ENCODE measurements at regions not wholly inside any gene's neighbourhood (a gene's known extent, or its start where the extent isn't known, plus 50 kb on each side); places are given as distances from the start of the nearest gene placed in this dataset.

- Mint-ChIP-seq H3K4me1 (no peaks in the 10 kb centered on the region), H3K9me3 (peaks cover 0 to 8% (median 0%) of the 10 kb centered on the region in 9 donors), H3K27ac (no peak overlapping the region), H3K27me3 (peaks cover 0 to 30% (median 10%) of the 10 kb centered on the region in 5 donors), H3K36me3 (no peaks in the 10 kb centered on the region), H3K4me3 (no peak overlapping the region)
- POLR2A ChIA-PET: no interaction called here
- ATAC-seq: no peak
- no peak for DNase-seq
These were observed 179.8 kb downstream of the ZPLD1 start for GRCh38 chr3:102614585-102614984.

- POLR2A ChIA-PET: no interaction called here
- H3K27me3 Mint-ChIP-seq: peaks cover 3 to 33% (median 8%) of the 10 kb centered on the region in 5 donors
- no peaks in the 10 kb centered on the region for H3K4me1 Mint-ChIP-seq
- no peak for DNase-seq
- H3K27ac Mint-ChIP-seq: no peak overlapping the region
- no peaks in the 10 kb centered on the region for H3K36me3 Mint-ChIP-seq
- H3K4me3 Mint-ChIP-seq: no peak overlapping the region
- H3K9me3 Mint-ChIP-seq: peaks cover 0 to 5% (median 0%) of the 10 kb centered on the region in 9 donors
- ATAC-seq: no peak
These were observed 182.6 kb downstream of the ZPLD1 start for GRCh38 chr3:102617381-102617780.

DNA sequence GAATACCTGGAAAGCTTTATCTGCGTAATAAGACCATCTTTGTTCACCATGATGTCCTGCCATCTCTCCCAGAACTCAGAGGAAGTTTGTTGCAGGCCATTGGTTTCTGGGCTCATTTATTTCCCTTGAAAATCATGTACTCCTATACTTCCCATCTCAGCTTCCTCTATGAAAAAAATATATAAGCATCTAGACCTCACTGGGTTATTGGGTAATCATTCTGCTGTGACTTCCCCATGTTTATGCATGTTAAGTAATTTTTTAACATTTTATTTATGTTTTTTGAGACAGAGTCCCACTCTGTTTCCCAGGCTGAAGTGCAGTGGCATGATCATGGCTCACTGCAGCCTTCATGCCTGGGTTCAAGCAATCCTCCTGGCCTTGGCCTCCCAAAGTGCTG, 184.5 kb downstream of the ZPLD1 start:
- peaks cover 0 to 5% (median 3%) of the 10 kb centered on the region in 9 donors for H3K9me3 Mint-ChIP-seq
- no peak for ATAC-seq
- H3K27me3 Mint-ChIP-seq: peaks cover 3 to 33% (median 8%) of the 10 kb centered on the region in 5 donors
- H3K4me1 Mint-ChIP-seq: no peaks in the 10 kb centered on the region
- no peak overlapping the region for H3K4me3 Mint-ChIP-seq
- no peak for DNase-seq
- H3K27ac Mint-ChIP-seq: no peak overlapping the region
- POLR2A ChIA-PET: no interaction called here
- no peaks in the 10 kb centered on the region for H3K36me3 Mint-ChIP-seq

DNA sequence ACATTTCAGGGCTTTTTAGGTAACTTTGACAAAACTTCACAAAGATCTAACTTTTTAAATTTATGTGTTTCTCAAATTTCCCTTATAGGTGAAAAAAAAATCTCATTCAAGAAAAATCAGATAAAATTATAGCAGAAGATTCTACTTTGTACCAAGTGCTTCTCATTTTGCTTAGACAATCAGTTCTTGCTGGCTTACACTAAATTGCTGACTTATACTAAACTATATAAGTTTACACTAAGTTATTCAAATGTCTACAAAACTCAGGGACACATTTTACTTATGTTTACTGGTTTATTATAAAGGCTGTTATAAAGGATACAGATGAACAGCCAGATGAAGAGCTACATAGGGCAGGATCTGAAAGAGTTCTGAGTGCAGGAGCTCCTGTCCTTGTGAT, 195.1 kb downstream of the ZPLD1 start:
- Mint-ChIP-seq H3K9me3 (peaks cover 0 to 6% (median 0%) of the 10 kb centered on the region in 9 donors), H3K4me1 (no peaks in the 10 kb centered on the region), H3K36me3 (no peaks in the 10 kb centered on the region), H3K27me3 (peaks cover 0 to 3% (median 0%) of the 10 kb centered on the region in 5 donors), H3K27ac (no peak overlapping the region), H3K4me3 (no peak overlapping the region)
- DNase-seq (no peak), ATAC-seq (no peak)
- POLR2A ChIA-PET: no interaction called here

GRCh38 chr3:102630531-102630930, 195.7 kb downstream of the ZPLD1 start:
- POLR2A ChIA-PET: no interaction called here
- ATAC-seq: no peak
- Mint-ChIP-seq H3K9me3 (peaks cover 0 to 6% (median 0%) of the 10 kb centered on the region in 9 donors), H3K27me3 (peaks cover 0 to 3% (median 0%) of the 10 kb centered on the region in 5 donors), H3K4me1 (no peaks in the 10 kb centered on the region), H3K36me3 (no peaks in the 10 kb centered on the region), H3K27ac (no peak overlapping the region), H3K4me3 (no peak overlapping the region)
- no peak for DNase-seq

DNA sequence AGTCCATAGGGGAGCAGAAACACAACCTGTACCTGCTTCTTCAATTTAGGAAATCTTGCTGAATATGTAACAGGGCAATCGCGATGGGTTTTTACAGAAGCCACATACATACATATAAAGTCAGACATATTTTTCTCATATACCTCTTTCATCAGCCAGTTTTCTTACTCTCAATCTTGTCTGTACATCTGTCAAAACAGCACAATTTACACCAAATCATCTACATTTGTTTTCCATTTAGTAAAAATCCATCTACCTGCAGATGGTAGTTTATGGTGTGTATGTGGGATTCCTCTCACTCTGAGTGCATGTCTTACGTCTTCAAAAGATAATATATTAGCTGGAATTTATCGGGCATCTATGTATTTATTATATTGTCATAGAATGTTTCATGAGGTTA, 208.7 kb downstream of the ZPLD1 start:
- Mint-ChIP-seq H3K4me1 (no peaks in the 10 kb centered on the region), H3K36me3 (no peaks in the 10 kb centered on the region), H3K27me3 (peaks cover 5 to 31% (median 9%) of the 10 kb centered on the region in 5 donors), H3K4me3 (no peak overlapping the region), H3K9me3 (peaks cover 0 to 11% (median 2%) of the 10 kb centered on the region in 9 donors), H3K27ac (no peak overlapping the region)
- ATAC-seq: no peak
- DNase-seq: no peak
- POLR2A ChIA-PET: no interaction called here

DNA sequence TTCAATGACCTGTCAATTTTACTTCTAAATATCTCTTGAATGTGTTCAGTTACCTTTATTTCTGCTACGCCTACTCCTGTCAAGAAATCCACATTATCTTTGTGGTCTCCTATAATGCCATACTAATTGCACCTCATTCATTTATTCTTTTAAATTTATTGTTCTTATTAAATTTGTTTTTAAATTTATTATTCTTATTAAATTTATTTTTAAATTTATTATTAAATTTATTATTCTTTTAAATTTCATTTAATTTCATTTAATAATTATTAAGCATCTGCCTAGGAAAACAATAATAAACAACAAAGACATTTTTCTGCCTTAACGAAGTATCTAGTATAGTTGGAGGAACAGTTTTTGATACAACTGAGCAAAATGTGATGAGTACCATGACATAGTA, 211.7 kb downstream of the ZPLD1 start:
- Mint-ChIP-seq H3K4me1 (no peaks in the 10 kb centered on the region), H3K27ac (no peak overlapping the region), H3K9me3 (peaks cover 0 to 15% (median 2%) of the 10 kb centered on the region in 9 donors), H3K4me3 (no peak overlapping the region), H3K36me3 (no peaks in the 10 kb centered on the region), H3K27me3 (peaks cover 3 to 21% (median 9%) of the 10 kb centered on the region in 5 donors)
- ATAC-seq (no peak), DNase-seq (no peak)
- POLR2A ChIA-PET: no interaction called here

GRCh38 chr3:102660653-102661052, 225.8 kb downstream of the ZPLD1 start:
- Mint-ChIP-seq H3K4me3 (no peak overlapping the region), H3K27me3 (peaks cover 0 to 32% (median 8%) of the 10 kb centered on the region in 5 donors), H3K27ac (no peak overlapping the region), H3K4me1 (no peaks in the 10 kb centered on the region), H3K36me3 (no peaks in the 10 kb centered on the region), H3K9me3 (no peaks in the 10 kb centered on the region)
- DNase-seq (no peak), ATAC-seq (no peak)
- POLR2A ChIA-PET: no interaction called here

- Mint-ChIP-seq H3K27me3 (peaks cover 0 to 39% (median 10%) of the 10 kb centered on the region in 5 donors), H3K36me3 (no peaks in the 10 kb centered on the region), H3K27ac (no peak overlapping the region), H3K4me3 (no peak overlapping the region), H3K9me3 (no peaks in the 10 kb centered on the region), H3K4me1 (no peaks in the 10 kb centered on the region)
- POLR2A ChIA-PET: no interaction called here
- ATAC-seq (no peak), DNase-seq (no peak)
These were observed 227.1 kb downstream of the ZPLD1 start for GRCh38 chr3:102661707-102662497.

DNA sequence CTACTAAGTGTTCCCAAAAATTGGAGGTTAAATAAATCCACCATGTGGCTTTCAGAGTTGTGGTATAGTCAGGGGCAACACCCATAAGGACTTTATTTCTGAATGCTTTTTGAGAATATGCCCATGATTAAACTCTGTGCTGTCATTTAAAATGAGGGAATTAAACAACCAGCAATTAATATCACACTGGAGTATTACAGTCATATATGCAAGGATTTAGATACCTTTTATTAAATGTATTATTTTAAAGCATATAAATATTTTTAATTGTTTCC, 227.6 kb downstream of the ZPLD1 start:
- H3K27me3 Mint-ChIP-seq: peaks cover 2 to 45% (median 11%) of the 10 kb centered on the region in 5 donors
- DNase-seq (no peak), ATAC-seq (no peak)
- no peaks in the 10 kb centered on the region for H3K4me1 Mint-ChIP-seq
- H3K4me3 Mint-ChIP-seq: no peak overlapping the region
- POLR2A ChIA-PET: no interaction called here
- H3K9me3 Mint-ChIP-seq: no peaks in the 10 kb centered on the region
- no peaks in the 10 kb centered on the region for H3K36me3 Mint-ChIP-seq
- H3K27ac Mint-ChIP-seq: no peak overlapping the region

GRCh38 chr3:102664126-102664525, 229.3 kb downstream of the ZPLD1 start:
- no peak overlapping the region for H3K27ac Mint-ChIP-seq
- H3K36me3 Mint-ChIP-seq: no peaks in the 10 kb centered on the region
- no peak overlapping the region for H3K4me3 Mint-ChIP-seq
- POLR2A ChIA-PET: no interaction called here
- DNase-seq: no peak
- H3K27me3 Mint-ChIP-seq: peaks cover 5 to 61% (median 11%) of the 10 kb centered on the region in 5 donors
- no peak for ATAC-seq
- no peaks in the 10 kb centered on the region for H3K4me1 Mint-ChIP-seq
- H3K9me3 Mint-ChIP-seq: no peaks in the 10 kb centered on the region

DNA sequence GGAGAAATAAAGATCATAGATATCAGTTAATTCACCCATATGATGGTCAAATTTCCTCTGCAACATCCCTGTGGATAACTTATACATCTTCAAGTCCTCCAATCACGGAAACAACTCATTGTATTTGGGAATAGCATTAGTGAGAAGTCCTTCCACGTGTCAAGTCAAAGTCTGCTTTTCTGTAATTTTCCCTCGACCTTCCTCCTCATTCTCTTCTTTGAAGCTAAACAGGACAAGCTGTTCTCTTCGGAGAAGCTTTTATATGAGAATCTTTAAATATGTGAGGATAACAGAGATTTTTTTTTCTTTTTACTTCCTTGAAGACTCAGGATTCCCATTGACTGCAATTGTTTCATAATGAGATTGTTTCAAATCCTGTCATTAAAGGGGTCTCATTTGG, 230.4 kb downstream of the ZPLD1 start:
- no peak overlapping the region for H3K4me3 Mint-ChIP-seq
- no peaks in the 10 kb centered on the region for H3K9me3 Mint-ChIP-seq
- no peak overlapping the region for H3K27ac Mint-ChIP-seq
- no peak for ATAC-seq
- no peaks in the 10 kb centered on the region for H3K36me3 Mint-ChIP-seq
- POLR2A ChIA-PET: no interaction called here
- DNase-seq: no peak
- no peaks in the 10 kb centered on the region for H3K4me1 Mint-ChIP-seq
- H3K27me3 Mint-ChIP-seq: peaks cover 8 to 63% (median 11%) of the 10 kb centered on the region in 5 donors

DNA sequence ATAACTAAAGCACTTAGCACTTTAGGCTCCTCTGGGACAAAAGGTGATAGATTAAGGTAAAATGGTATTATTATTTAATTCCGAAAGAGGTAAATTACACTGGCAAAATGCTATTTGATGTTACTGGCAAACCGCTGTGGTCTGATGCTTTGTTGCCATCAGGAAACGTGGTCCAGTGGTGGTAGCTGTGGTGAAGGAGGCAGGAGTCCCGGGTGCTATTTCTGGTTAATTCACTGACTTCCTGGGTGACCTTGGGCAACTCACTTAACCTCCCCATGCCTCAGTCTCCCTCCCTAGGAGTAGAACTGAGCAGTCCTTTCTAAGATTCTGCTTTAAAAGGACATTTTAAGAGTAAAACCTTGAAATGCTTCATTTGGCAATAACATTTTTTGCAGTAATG, 233.4 kb downstream of the ZPLD1 start:
- Mint-ChIP-seq H3K4me3 (no peak overlapping the region), H3K36me3 (no peaks in the 10 kb centered on the region), H3K27ac (no peak overlapping the region), H3K9me3 (no peaks in the 10 kb centered on the region), H3K4me1 (no peaks in the 10 kb centered on the region), H3K27me3 (peaks cover 5 to 56% (median 10%) of the 10 kb centered on the region in 5 donors)
- POLR2A ChIA-PET: no interaction called here
- no peak for ATAC-seq
- no peak for DNase-seq

- H3K27ac Mint-ChIP-seq: no peak overlapping the region
- ATAC-seq (no peak), DNase-seq (no peak)
- POLR2A ChIA-PET: no interaction called here
- H3K9me3 Mint-ChIP-seq: no peaks in the 10 kb centered on the region
- peaks cover 0 to 6% (median 2%) of the 10 kb centered on the region in 4 donors for H3K4me1 Mint-ChIP-seq
- no peaks in the 10 kb centered on the region for H3K36me3 Mint-ChIP-seq
- H3K27me3 Mint-ChIP-seq: peaks cover 8 to 37% (median 15%) of the 10 kb centered on the region in 5 donors
- H3K4me3 Mint-ChIP-seq: no peak overlapping the region
These were observed 236.2 kb downstream of the ZPLD1 start for GRCh38 chr3:102670986-102671385.
